ENCODE measurements at regions not wholly inside any gene's neighbourhood (a gene's known extent, or its start where the extent isn't known, plus 50 kb on each side); places are given as distances from the start of the nearest gene placed in this dataset.

DNA sequence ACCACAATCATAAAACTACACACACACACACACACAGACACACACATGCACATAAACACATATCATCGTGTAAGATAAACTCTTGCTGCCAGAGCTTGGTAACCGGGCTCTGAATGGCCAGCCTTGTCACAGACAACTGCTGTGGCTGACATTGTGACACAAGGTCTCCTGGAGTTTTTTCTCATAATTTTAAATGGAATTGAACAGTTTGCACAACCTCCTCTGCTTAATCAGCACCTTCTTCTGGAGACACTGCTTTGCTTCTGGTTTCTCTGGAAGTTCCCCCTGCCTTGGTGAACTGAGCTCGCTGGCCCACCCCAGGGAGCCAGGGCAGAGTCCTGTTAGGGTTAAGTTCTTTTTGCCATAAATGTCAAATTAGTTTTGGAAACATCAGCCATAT lies 115.4 kb downstream of the UTP18 start:
- no peak for DNase-seq (ENCODE audit: low read depth)
- TF ChIP-seq MYC (IDR thresholded peaks at IDR 0.05; ENCODE audit: low read depth, low read length): no peak

DNA sequence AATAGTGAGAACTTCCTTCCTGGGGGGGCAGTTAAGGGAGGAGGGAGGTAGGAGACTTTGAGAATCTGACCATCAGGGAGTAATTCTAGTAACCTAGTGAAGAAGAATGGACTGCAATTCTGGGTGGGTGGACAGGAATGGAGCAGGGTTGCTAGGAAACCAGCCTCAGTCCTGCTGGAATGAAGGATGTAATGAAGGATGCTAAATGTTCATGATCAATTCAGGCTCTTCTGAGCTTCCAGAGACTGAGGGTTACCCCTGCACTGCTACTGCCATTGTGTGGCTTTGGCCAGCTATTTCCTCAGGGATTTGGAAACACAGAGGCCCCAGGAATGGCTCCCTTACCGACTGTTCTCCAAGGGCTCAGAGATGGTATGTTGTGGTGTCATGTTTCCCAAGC lies 116.4 kb downstream of the UTP18 start:
- no peak for TF ChIP-seq MYC (IDR thresholded peaks at IDR 0.05; ENCODE audit: low read depth, low read length)
- no peak for TF ChIP-seq MAX (IDR thresholded peaks at IDR 0.05; ENCODE audit: low read depth, low read length)
- TF ChIP-seq, protein P1, sequence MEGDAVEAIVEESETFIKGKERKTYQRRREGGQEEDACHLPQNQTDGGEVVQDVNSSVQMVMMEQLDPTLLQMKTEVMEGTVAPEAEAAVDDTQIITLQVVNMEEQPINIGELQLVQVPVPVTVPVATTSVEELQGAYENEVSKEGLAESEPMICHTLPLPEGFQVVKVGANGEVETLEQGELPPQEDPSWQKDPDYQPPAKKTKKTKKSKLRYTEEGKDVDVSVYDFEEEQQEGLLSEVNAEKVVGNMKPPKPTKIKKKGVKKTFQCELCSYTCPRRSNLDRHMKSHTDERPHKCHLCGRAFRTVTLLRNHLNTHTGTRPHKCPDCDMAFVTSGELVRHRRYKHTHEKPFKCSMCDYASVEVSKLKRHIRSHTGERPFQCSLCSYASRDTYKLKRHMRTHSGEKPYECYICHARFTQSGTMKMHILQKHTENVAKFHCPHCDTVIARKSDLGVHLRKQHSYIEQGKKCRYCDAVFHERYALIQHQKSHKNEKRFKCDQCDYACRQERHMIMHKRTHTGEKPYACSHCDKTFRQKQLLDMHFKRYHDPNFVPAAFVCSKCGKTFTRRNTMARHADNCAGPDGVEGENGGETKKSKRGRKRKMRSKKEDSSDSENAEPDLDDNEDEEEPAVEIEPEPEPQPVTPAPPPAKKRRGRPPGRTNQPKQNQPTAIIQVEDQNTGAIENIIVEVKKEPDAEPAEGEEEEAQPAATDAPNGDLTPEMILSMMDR (IDR thresholded peaks at IDR 0.05; ENCODE audit: low read depth, low read length): no peak
- no peak for TF ChIP-seq POLR2A (IDR thresholded peaks at IDR 0.05; ENCODE audit: extremely low read depth, insufficient read length)
- DNase-seq (ENCODE audit: low read depth): no peak
- H3K4me3 ChIP-seq (ENCODE audit: low read depth, low read length): no peak overlapping the region

More for the DNA sequence above, 115.4 kb downstream of the UTP18 start:
- H3K4me3 ChIP-seq (ENCODE audit: low read depth, low read length): no peak overlapping the region

DNA sequence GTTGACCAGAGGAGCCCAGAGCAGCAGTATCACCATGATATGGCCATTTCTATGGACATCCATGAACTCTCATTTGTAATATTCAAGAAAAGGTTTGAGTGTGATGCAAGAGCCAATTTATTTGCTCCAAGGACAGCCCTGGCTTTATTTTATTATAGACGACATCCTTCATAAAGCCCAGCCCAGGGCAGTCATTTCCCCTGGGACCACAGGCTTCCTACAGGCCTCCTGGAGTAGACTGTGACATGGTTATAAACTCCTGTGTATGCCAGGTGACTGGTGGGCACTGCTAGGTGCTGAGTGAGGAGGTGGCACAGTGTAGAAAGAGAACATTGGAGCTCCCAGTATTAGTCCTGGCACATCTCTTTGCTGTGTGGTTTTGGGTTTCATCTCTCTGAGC lies 120.9 kb downstream of the UTP18 start:
- H3K4me3 ChIP-seq (ENCODE audit: low read depth, low read length): no peak overlapping the region
- no peak for TF ChIP-seq POLR2A (IDR thresholded peaks at IDR 0.05; ENCODE audit: extremely low read depth, insufficient read length)
- DNase-seq (ENCODE audit: low read depth): no peak

- no peak overlapping the region for H3K4me3 ChIP-seq (ENCODE audit: low read depth, low read length)
- no peak for TF ChIP-seq MAX (IDR thresholded peaks at IDR 0.05; ENCODE audit: low read depth, low read length)
- TF ChIP-seq, protein P1 (IDR thresholded peaks at IDR 0.05; ENCODE audit: low read depth, low read length): no peak
- TF ChIP-seq MYC (IDR thresholded peaks at IDR 0.05; ENCODE audit: low read depth, low read length): no peak
- no peak for TF ChIP-seq POLR2A (IDR thresholded peaks at IDR 0.05; ENCODE audit: extremely low read depth, insufficient read length)
- no peak for DNase-seq (ENCODE audit: low read depth)
Observed at GRCh38 chr17:51385208-51385607, 124.9 kb downstream of the UTP18 start.

GRCh38 chr17:51387582-51387981 lies 127.2 kb downstream of the UTP18 start:
- TF ChIP-seq MAX (IDR thresholded peaks at IDR 0.05; ENCODE audit: low read depth, low read length): no peak
- TF ChIP-seq, protein P1 (IDR thresholded peaks at IDR 0.05; ENCODE audit: low read depth, low read length): no peak
- TF ChIP-seq MYC (IDR thresholded peaks at IDR 0.05; ENCODE audit: low read depth, low read length): no peak
- no peak for TF ChIP-seq POLR2A (IDR thresholded peaks at IDR 0.05; ENCODE audit: extremely low read depth, insufficient read length)
- DNase-seq (ENCODE audit: low read depth): no peak
- no peak overlapping the region for H3K4me3 ChIP-seq (ENCODE audit: low read depth, low read length)

DNA sequence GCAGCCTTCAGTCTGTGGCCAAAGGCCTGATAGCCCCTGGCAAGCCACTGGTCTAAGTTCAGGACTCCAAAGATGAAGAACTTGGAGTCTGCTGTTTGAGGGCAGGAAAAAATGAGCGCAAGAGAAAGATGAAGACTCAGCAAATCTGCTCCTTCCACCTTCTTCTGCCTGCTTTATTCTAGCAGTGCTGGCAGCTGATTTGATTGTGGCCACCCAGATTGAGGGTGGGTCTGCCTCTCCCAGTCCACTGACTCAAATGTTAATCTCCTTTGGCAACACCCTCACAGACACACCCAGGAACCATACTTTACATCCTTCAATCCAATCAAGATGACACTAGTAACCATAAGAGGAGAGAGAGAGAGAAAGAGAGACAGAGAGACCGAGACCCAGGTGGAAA lies 127.6 kb downstream of the UTP18 start:
- TF ChIP-seq POLR2A (IDR thresholded peaks at IDR 0.05; ENCODE audit: extremely low read depth, insufficient read length) (no peak), MYC (IDR thresholded peaks at IDR 0.05; ENCODE audit: low read depth, low read length) (no peak)
- TF ChIP-seq, protein P1 (IDR thresholded peaks at IDR 0.05; ENCODE audit: low read depth, low read length): no peak
- no peak for DNase-seq (ENCODE audit: low read depth)
- no peak overlapping the region for H3K4me3 ChIP-seq (ENCODE audit: low read depth, low read length)

- TF ChIP-seq MAX (IDR thresholded peaks at IDR 0.05; ENCODE audit: low read depth, low read length): no peak
- TF ChIP-seq POLR2A (IDR thresholded peaks at IDR 0.05; ENCODE audit: extremely low read depth, insufficient read length): no peak
- TF ChIP-seq, protein P1 (IDR thresholded peaks at IDR 0.05; ENCODE audit: low read depth, low read length): no peak
- TF ChIP-seq MYC (IDR thresholded peaks at IDR 0.05; ENCODE audit: low read depth, low read length): no peak
- no peak overlapping the region for H3K4me3 ChIP-seq (ENCODE audit: low read depth, low read length)
- DNase-seq (ENCODE audit: low read depth): no peak
Observed at GRCh38 chr17:51389875-51390274, 129.5 kb downstream of the UTP18 start.
